H9 (cell line): ENCODE measurements at regions not wholly inside any gene's neighbourhood (a gene's known extent, or its start where the extent isn't known, plus 50 kb on each side); places are given as distances from the start of the nearest gene placed in this dataset.

Source experiments
- DNase-seq: peaks from one replicate; pipeline ENCODE4 v3.0.0-alpha.2; 2017
- H2AFZ ChIP-seq: one replicate; pipeline ENCODE4 v1.6.1; 2013; ENCODE audit warnings: mild to moderate bottlenecking, low read length, control low read depth, moderate library complexity
- H2AK5ac ChIP-seq: 2 replicates; pipeline ENCODE4 v1.6.1; 2013; ENCODE audit warnings: low read length, control low read depth, mixed read lengths; ENCODE audit not compliant: insufficient read length
- H2BK120ac ChIP-seq: one replicate; pipeline ENCODE4 v1.6.1; 2013; ENCODE audit warnings: low read depth, mild to moderate bottlenecking, low read length, control low read depth, inconsistent platforms; ENCODE audit not compliant: poor library complexity, severe bottlenecking
- H2BK12ac ChIP-seq: 2 replicates; pipeline ENCODE4 v1.6.1; 2013; ENCODE audit warnings: low read length, control low read depth, mixed read lengths, low read depth; ENCODE audit not compliant: insufficient read length
- H2BK15ac ChIP-seq: 2 replicates; pipeline ENCODE4 v1.6.1; 2013; ENCODE audit warnings: low read depth, low read length, control low read depth
- H2BK20ac ChIP-seq: one replicate; pipeline ENCODE4 v1.6.1; 2013; ENCODE audit warnings: low read depth, mild to moderate bottlenecking, low read length, control low read depth, inconsistent platforms; ENCODE audit not compliant: poor library complexity, severe bottlenecking
- H2BK5ac ChIP-seq: 2 replicates; pipeline ENCODE4 v1.6.1; 2013; ENCODE audit warnings: low read length, control low read depth, mixed read lengths; ENCODE audit not compliant: insufficient read length
- H3K14ac ChIP-seq: 2 replicates; pipeline ENCODE4 v1.6.1; 2013; ENCODE audit warnings: low read length, control low read depth; ENCODE audit not compliant: insufficient read depth
- H3K18ac ChIP-seq: 2 replicates; pipeline ENCODE4 v1.6.1; 2013; ENCODE audit warnings: low read depth, mild to moderate bottlenecking, mixed read lengths, low read length, control low read depth; ENCODE audit not compliant: insufficient read length
- H3K23ac ChIP-seq: 2 replicates; pipeline ENCODE4 v1.6.1; 2013; ENCODE audit warnings: low read length, control low read depth, mixed read lengths, low read depth; ENCODE audit not compliant: insufficient read length
- H3K23me2 ChIP-seq: 2 replicates; pipeline ENCODE4 v1.6.1; 2013; ENCODE audit warnings: low read depth, mild to moderate bottlenecking, mixed read lengths, low read length, control low read depth; ENCODE audit not compliant: insufficient read length, poor library complexity, severe bottlenecking
- H3K27ac ChIP-seq: 2 replicates; pipeline ENCODE4 v1.5.1; 2013; ENCODE audit warnings: low read length, control low read depth, mixed read lengths, low read depth; ENCODE audit not compliant: insufficient read length
- H3K27me3 ChIP-seq: 2 replicates; pipeline ENCODE4 v1.6.1; 2013; ENCODE audit warnings: low read length, control low read depth, inconsistent platforms; ENCODE audit not compliant: insufficient read depth
- H3K4ac ChIP-seq: 2 replicates; pipeline ENCODE4 v1.6.1; 2013; ENCODE audit warnings: low read depth, mild to moderate bottlenecking, control low read depth, inconsistent platforms, low read length, moderate library complexity
- H3K4me1 ChIP-seq: 2 replicates; pipeline ENCODE4 v1.6.1; 2013; ENCODE audit warnings: low read length, control low read depth, inconsistent platforms; ENCODE audit not compliant: insufficient read depth
- H3K4me2 ChIP-seq: 2 replicates; pipeline ENCODE4 v1.6.1; 2013; ENCODE audit warnings: low read length, control low read depth, mixed read lengths; ENCODE audit not compliant: insufficient read length, insufficient read depth
- H3K56ac ChIP-seq: 2 replicates; pipeline ENCODE4 v1.6.1; 2013; ENCODE audit warnings: low read depth, mild to moderate bottlenecking, mixed read lengths, low read length, control low read depth; ENCODE audit not compliant: insufficient read length
- H3K79me1 ChIP-seq: 2 replicates; pipeline ENCODE4 v1.6.1; 2013; ENCODE audit warnings: low read depth, mild to moderate bottlenecking, moderate library complexity, low read length, control low read depth, inconsistent platforms; ENCODE audit not compliant: insufficient read depth, poor library complexity, severe bottlenecking
- H3K79me2 ChIP-seq: 2 replicates; pipeline ENCODE4 v1.6.1; 2013; ENCODE audit warnings: low read length, control low read depth, inconsistent platforms; ENCODE audit not compliant: insufficient read depth
- H3K9ac ChIP-seq: 2 replicates; pipeline ENCODE4 v1.6.1; 2013; ENCODE audit warnings: low read length, control low read depth, mixed read lengths; ENCODE audit not compliant: insufficient read length; ENCODE audit errors: extremely low read depth
- H3K9me3 ChIP-seq: one replicate; pipeline ENCODE4 v1.6.1; 2013; ENCODE audit warnings: low read depth, low read length, inconsistent platforms; ENCODE audit not compliant: control insufficient read depth
- H3T11ph ChIP-seq: one replicate; pipeline ENCODE4 v1.6.1; 2013; ENCODE audit warnings: mild to moderate bottlenecking, low read length, control low read depth, inconsistent platforms
- H4K20me1 ChIP-seq: one replicate; pipeline ENCODE4 v1.6.1; 2013; ENCODE audit not compliant: control insufficient read depth, insufficient read length, insufficient read depth
- H4K5ac ChIP-seq: 2 replicates; pipeline ENCODE4 v1.6.1; 2013; ENCODE audit warnings: low read depth, mild to moderate bottlenecking, mixed read lengths, low read length, control low read depth; ENCODE audit not compliant: insufficient read length
- H4K8ac ChIP-seq: replicated peaks from 2 replicates; pipeline ENCODE4 v1.6.1; 2013; ENCODE audit warnings: low read length, control low read depth, mixed read lengths, low read depth; ENCODE audit not compliant: insufficient read length
- H4K91ac ChIP-seq: 2 replicates; pipeline ENCODE4 v1.6.1; 2013; ENCODE audit warnings: low read depth, mild to moderate bottlenecking, moderate library complexity, mixed read lengths, low read length, control low read depth; ENCODE audit not compliant: insufficient read length
- H3K27ac Mint-ChIP-seq, 3 experiments: 2 replicates in 2 of 3; 3 replicates in 1 of 3; pipeline ENCODE4 v1.8.0; 2020 to 2021; ENCODE audit warnings: mixed read lengths in 3 of 3, mild to moderate bottlenecking in 1 of 3, moderate library complexity in 1 of 3
- H3K27me3 Mint-ChIP-seq: 2 replicates; pipeline ENCODE4 v1.8.0; 2021; ENCODE audit warnings: low read depth, mild to moderate bottlenecking, moderate library complexity, mixed read lengths
- H3K36me3 Mint-ChIP-seq, 3 experiments: 2 replicates in 2 of 3; 3 replicates in 1 of 3; pipeline ENCODE4 v1.8.0; 2020 to 2021; ENCODE audit warnings: low read depth in 3 of 3, mixed read lengths in 3 of 3; ENCODE audit not compliant: insufficient read depth in 1 of 3
- H3K4me1 Mint-ChIP-seq, 2 experiments: 2 replicates each; pipeline ENCODE4 v1.8.0; 2020; ENCODE audit warnings: mixed read lengths in 2 of 2
- H3K4me3 Mint-ChIP-seq, 2 experiments: 2 replicates in 1 of 2; 3 replicates in 1 of 2; pipeline ENCODE4 v1.8.0; 2020 to 2021; ENCODE audit warnings: mild to moderate bottlenecking in 2 of 2, mixed read lengths in 2 of 2, moderate library complexity in 1 of 2
- H3K9me3 Mint-ChIP-seq, 2 experiments: 2 replicates in 1 of 2; 3 replicates in 1 of 2; pipeline ENCODE4 v1.8.0; 2020; ENCODE audit warnings: mild to moderate bottlenecking in 2 of 2, mixed read lengths in 2 of 2, moderate library complexity in 1 of 2
- WGBS: extraction: QIAGEN DNeasy Blood & Tissue Kit; methylation state at CpG from one replicate; pipeline ENCODE4 v1.1.7; 2013; ENCODE audit warnings: missing lambda C conversion rate, low lambda C conversion rate, mixed read lengths; ENCODE audit not compliant: insufficient read length; ENCODE audit errors: extremely low coverage; 5-methylcytosine and 5-hydroxymethylcytosine counted together
- TF ChIP-seq, protein P1 (sequence below): fragments of 200-600 bp; sonication (generic); conservative IDR thresholded peaks from 3 replicates; pipeline ENCODE4 v1.8.0; 2021; ENCODE audit warnings: antibody characterized with exemption, mild to moderate bottlenecking

DNA sequence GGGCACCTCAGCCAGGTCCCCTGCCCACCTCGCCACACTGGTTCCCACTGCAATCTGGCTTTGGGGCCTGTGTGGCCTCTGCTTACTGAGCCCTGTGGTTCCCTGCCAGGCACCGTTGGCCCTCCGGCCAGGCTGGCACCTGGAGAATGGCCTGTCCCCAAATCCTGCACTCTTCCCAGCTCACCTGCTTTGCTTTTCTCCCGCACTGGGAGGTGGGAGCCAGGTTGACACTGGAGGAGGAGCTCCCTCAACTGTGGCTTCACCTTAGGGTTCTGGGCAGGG lies 97.0 kb downstream of the SCGB2B2 start:
- peaks cover 4% of the 10 kb centered on the region; the same call in 1 of the 2 replicates for H3K27me3 Mint-ChIP-seq
- H3K27ac Mint-ChIP-seq = no peak overlapping the region
- TF ChIP-seq, protein P1, sequence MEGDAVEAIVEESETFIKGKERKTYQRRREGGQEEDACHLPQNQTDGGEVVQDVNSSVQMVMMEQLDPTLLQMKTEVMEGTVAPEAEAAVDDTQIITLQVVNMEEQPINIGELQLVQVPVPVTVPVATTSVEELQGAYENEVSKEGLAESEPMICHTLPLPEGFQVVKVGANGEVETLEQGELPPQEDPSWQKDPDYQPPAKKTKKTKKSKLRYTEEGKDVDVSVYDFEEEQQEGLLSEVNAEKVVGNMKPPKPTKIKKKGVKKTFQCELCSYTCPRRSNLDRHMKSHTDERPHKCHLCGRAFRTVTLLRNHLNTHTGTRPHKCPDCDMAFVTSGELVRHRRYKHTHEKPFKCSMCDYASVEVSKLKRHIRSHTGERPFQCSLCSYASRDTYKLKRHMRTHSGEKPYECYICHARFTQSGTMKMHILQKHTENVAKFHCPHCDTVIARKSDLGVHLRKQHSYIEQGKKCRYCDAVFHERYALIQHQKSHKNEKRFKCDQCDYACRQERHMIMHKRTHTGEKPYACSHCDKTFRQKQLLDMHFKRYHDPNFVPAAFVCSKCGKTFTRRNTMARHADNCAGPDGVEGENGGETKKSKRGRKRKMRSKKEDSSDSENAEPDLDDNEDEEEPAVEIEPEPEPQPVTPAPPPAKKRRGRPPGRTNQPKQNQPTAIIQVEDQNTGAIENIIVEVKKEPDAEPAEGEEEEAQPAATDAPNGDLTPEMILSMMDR = no peak

More for the DNA sequence above, 97.0 kb downstream of the SCGB2B2 start:
- H2AK5ac ChIP-seq = no peak overlapping the region
- Mint-ChIP-seq H3K36me3 (peaks cover 0 to 8% (median 0%) of the 10 kb centered on the region in 3 experiments; a peak in 2 of 7 replicates), H3K4me3 (no peak overlapping the region), H3K4me1 (peaks cover 0 to 4% of the 10 kb centered on the region in 2 experiments; a peak in 2 of 4 replicates), H3K9me3 (peaks cover 3 to 87% of the 10 kb centered on the region in 2 experiments; a peak in 4 of 5 replicates)
- H2BK120ac ChIP-seq = no peak overlapping the region
- no peaks in the 10 kb centered on the region for H4K20me1 ChIP-seq
- no peak overlapping the region for H2BK15ac ChIP-seq
- no peak overlapping the region for H2BK20ac ChIP-seq
- H3K4me2 ChIP-seq = no peak overlapping the region
- H2AFZ ChIP-seq = no peak overlapping the region
- H3K9ac ChIP-seq = no peak overlapping the region
- no peak overlapping the region for H2BK12ac ChIP-seq
- H3K4me1 ChIP-seq = no peaks in the 10 kb centered on the region
- H3K79me1 ChIP-seq = no peaks in the 10 kb centered on the region
- no peak overlapping the region for H4K91ac ChIP-seq
- H3T11ph ChIP-seq = no peak overlapping the region
- WGBS = no CpG with 5 or more reads among the region's 4 CpGs
- no peaks in the 10 kb centered on the region for H3K27me3 ChIP-seq
- no peaks in the 10 kb centered on the region for H3K9me3 ChIP-seq
- peaks cover 3% of the 10 kb centered on the region for H3K23me2 ChIP-seq
- H2BK5ac ChIP-seq = no peak overlapping the region
- H3K14ac ChIP-seq = no peak overlapping the region
- no peak overlapping the region for H4K8ac ChIP-seq
- no peak overlapping the region for H3K4ac ChIP-seq
- no peak overlapping the region for H3K56ac ChIP-seq
- H3K79me2 ChIP-seq = no peaks in the 10 kb centered on the region
- no peak overlapping the region for H3K18ac ChIP-seq
- DNase-seq = no peak
- no peak overlapping the region for H3K23ac ChIP-seq
- H3K27ac ChIP-seq = no peak overlapping the region
- H4K5ac ChIP-seq = no peak overlapping the region
